ENCODE measurements at regions not wholly inside any gene's neighbourhood (a gene's known extent, or its start where the extent isn't known, plus 50 kb on each side); places are given as distances from the start of the nearest gene placed in this dataset.
"Not testable (repeated sequence)": the region's sequence is repeated elsewhere in the genome, so short reads cannot be mapped to it uniquely, and the experiment has no call there.

GRCh38 chr1:65020774-65021173 lies 54.4 kb upstream of the JAK1 start:
- no peak for DNase-seq (ENCODE audit: low read depth)

- no peak for DNase-seq (ENCODE audit: low read depth)
Observed at GRCh38 chr1:65021795-65022194, 55.4 kb upstream of the JAK1 start.

GRCh38 chr1:65022216-65022615 lies 55.9 kb upstream of the JAK1 start:
- no peak for DNase-seq (ENCODE audit: low read depth)

- no peak for DNase-seq (ENCODE audit: low read depth)
Observed at GRCh38 chr1:65025794-65026193, 59.4 kb upstream of the JAK1 start.

GRCh38 chr1:65026235-65026634 lies 59.9 kb upstream of the JAK1 start:
- DNase-seq (ENCODE audit: low read depth): no peak

GRCh38 chr1:65027666-65028358 lies 61.5 kb upstream of the JAK1 start:
- no peak for DNase-seq (ENCODE audit: low read depth)

GRCh38 chr1:65029434-65029833 lies 63.1 kb upstream of the JAK1 start:
- not testable (repeated sequence) for DNase-seq (ENCODE audit: low read depth)

- not testable (repeated sequence) for DNase-seq (ENCODE audit: low read depth)
Observed at GRCh38 chr1:65034879-65035278, 68.5 kb upstream of the JAK1 start.

GRCh38 chr1:65036570-65037051 lies 70.3 kb upstream of the JAK1 start:
- no peak for DNase-seq (ENCODE audit: low read depth)

- no peak for DNase-seq (ENCODE audit: low read depth)
Observed at GRCh38 chr1:65039066-65039465, 72.7 kb upstream of the JAK1 start.

GRCh38 chr1:65039508-65039907 lies 73.2 kb upstream of the JAK1 start:
- DNase-seq (ENCODE audit: low read depth): no peak

GRCh38 chr1:65042467-65042866 lies 76.1 kb upstream of the JAK1 start:
- DNase-seq (ENCODE audit: low read depth): no peak

GRCh38 chr1:65044411-65044810 lies 78.1 kb upstream of the JAK1 start:
- DNase-seq (ENCODE audit: low read depth): no peak

- no peak for DNase-seq (ENCODE audit: low read depth)
Observed at GRCh38 chr1:65045022-65045817, 78.9 kb upstream of the JAK1 start.

GRCh38 chr1:65048335-65048734 lies 82.0 kb upstream of the JAK1 start:
- DNase-seq (ENCODE audit: low read depth): no peak

GRCh38 chr1:65049941-65050713 lies 83.8 kb upstream of the JAK1 start:
- DNase-seq (ENCODE audit: low read depth): no peak

- no peak for DNase-seq (ENCODE audit: low read depth)
Observed at GRCh38 chr1:65050735-65051134, 84.4 kb upstream of the JAK1 start.

- no peak for DNase-seq (ENCODE audit: low read depth)
Observed at GRCh38 chr1:65054481-65054880, 88.1 kb upstream of the JAK1 start.

- DNase-seq (ENCODE audit: low read depth): no peak
Observed at GRCh38 chr1:65055747-65056146, 89.4 kb upstream of the JAK1 start.

GRCh38 chr1:65056234-65056633 lies 89.9 kb upstream of the JAK1 start:
- no peak for DNase-seq (ENCODE audit: low read depth)

- DNase-seq (ENCODE audit: low read depth): no peak
Observed at GRCh38 chr1:65056866-65057265, 90.5 kb upstream of the JAK1 start.

- no peak for DNase-seq (ENCODE audit: low read depth)
Observed at GRCh38 chr1:65059930-65060538, 88.0 kb upstream of the AK4 start.
